EL (cell line): ENCODE measurements at regions not wholly inside any gene's neighbourhood (a gene's known extent, or its start where the extent isn't known, plus 50 kb on each side); places are given as distances from the start of the nearest gene placed in this dataset.

Experiments
- DNase-seq: peaks from one replicate; pipeline ENCODE4 v3.0.0-alpha.2; 2016

- no peak for DNase-seq
These were observed 138.9 kb upstream of the ARID2 start for GRCh38 chr12:45590646-45591045.

GRCh38 chr12:45591635-45592034, 137.9 kb upstream of the ARID2 start:
- no peak for DNase-seq

- no peak for DNase-seq
These were observed 133.1 kb upstream of the ARID2 start for GRCh38 chr12:45596366-45596765.

- DNase-seq: no peak
These were observed 131.2 kb upstream of the ARID2 start for GRCh38 chr12:45598336-45598735.

GRCh38 chr12:45598761-45599160, 130.7 kb upstream of the ARID2 start:
- DNase-seq: peak; percentile 19

- DNase-seq: no peak
These were observed 130.3 kb upstream of the ARID2 start for GRCh38 chr12:45599196-45599595.

- DNase-seq: no peak
These were observed 128.1 kb upstream of the ARID2 start for GRCh38 chr12:45601390-45601789.

GRCh38 chr12:45601888-45602287, 127.6 kb upstream of the ARID2 start:
- DNase-seq: no peak

GRCh38 chr12:45605624-45606023, 123.9 kb upstream of the ARID2 start:
- no peak for DNase-seq

- no peak for DNase-seq
These were observed 118.4 kb upstream of the ARID2 start for GRCh38 chr12:45611061-45611460.

- DNase-seq: no peak
These were observed 118.0 kb upstream of the ARID2 start for GRCh38 chr12:45611495-45611894.

GRCh38 chr12:45612044-45612794, 117.3 kb upstream of the ARID2 start:
- peak; percentile 79 for DNase-seq

GRCh38 chr12:45613296-45613695, 116.2 kb upstream of the ARID2 start:
- peak; percentile 70 for DNase-seq

- no peak for DNase-seq
These were observed 115.7 kb upstream of the ARID2 start for GRCh38 chr12:45613855-45614254.

GRCh38 chr12:45615268-45615667, 114.2 kb upstream of the ARID2 start:
- DNase-seq: peak; percentile 83

- DNase-seq: no peak
These were observed 109.8 kb upstream of the ARID2 start for GRCh38 chr12:45619736-45620135.

- DNase-seq: no peak
These were observed 107.8 kb upstream of the ARID2 start for GRCh38 chr12:45621703-45622102.

- DNase-seq: no peak
These were observed 107.1 kb upstream of the ARID2 start for GRCh38 chr12:45622210-45622937.

- DNase-seq: no peak
These were observed 106.3 kb upstream of the ARID2 start for GRCh38 chr12:45623221-45623620.

GRCh38 chr12:45623940-45624339, 105.6 kb upstream of the ARID2 start:
- DNase-seq: no peak

GRCh38 chr12:45626965-45627364, 102.5 kb upstream of the ARID2 start:
- no peak for DNase-seq

- no peak for DNase-seq
These were observed 102.0 kb upstream of the ARID2 start for GRCh38 chr12:45627407-45628069.

- DNase-seq: no peak
These were observed 100.2 kb upstream of the ARID2 start for GRCh38 chr12:45629292-45629691.

GRCh38 chr12:45633733-45634132, 95.8 kb upstream of the ARID2 start:
- no peak for DNase-seq
